Spleen (tissue), 11 donors: ENCODE measurements at regions not wholly inside any gene's neighbourhood (a gene's known extent, or its start where the extent isn't known, plus 50 kb on each side); places are given as distances from the start of the nearest gene placed in this dataset.

Experiments
- DNase-seq: peaks from one replicate; pipeline ENCODE4 v3.0.0-alpha.2; 2020
- H3K27ac ChIP-seq, 8 donors: fragments of 200-600 bp; sonication (generic) in 7 of 8; 1 replicate in 4 of 8; 2 replicates in 4 of 8; pipeline versions ENCODE4 v1.5.0 to v1.8.0; 2016 to 2021; ENCODE audit warnings: inconsistent platforms in 4 of 8, mild to moderate bottlenecking in 4 of 8, moderate library complexity in 1 of 8
- H3K27me3 ChIP-seq, 7 donors: fragments of 200-600 bp; sonication (generic) in 6 of 7; replicated peaks in 1 of 7; 1 replicate in 4 of 7; 2 replicates in 3 of 7; pipeline versions ENCODE4 v1.5.0 to v1.8.0; 2016 to 2021; ENCODE audit warnings: inconsistent platforms in 3 of 7, mild to moderate bottlenecking in 1 of 7
- H3K36me3 ChIP-seq, 6 donors: fragments of 200-600 bp; sonication (generic) in 5 of 6; 1 replicate in 4 of 6; 2 replicates in 2 of 6; pipeline versions ENCODE4 v1.5.0 to v1.8.0; 2016 to 2021; ENCODE audit warnings: inconsistent platforms in 2 of 6
- H3K4me1 ChIP-seq, 6 donors: fragments of 200-600 bp; sonication (generic) in 5 of 6; 1 replicate in 3 of 6; 2 replicates in 3 of 6; pipeline versions ENCODE4 v1.5.0 to v1.8.0; 2016 to 2021; ENCODE audit warnings: inconsistent platforms in 3 of 6
- H3K4me3 ChIP-seq, 8 donors: fragments of 200-600 bp; sonication (generic) in 7 of 8; 1 replicate in 4 of 8; 2 replicates in 4 of 8; pipeline versions ENCODE4 v1.5.0 to v1.8.0; 2016 to 2021; ENCODE audit warnings: inconsistent platforms in 4 of 8, mild to moderate bottlenecking in 4 of 8, moderate library complexity in 2 of 8
- H3K9me3 ChIP-seq, 8 donors: fragments of 200-600 bp; sonication (generic) in 7 of 8; 1 replicate in 4 of 8; 2 replicates in 4 of 8; pipeline versions ENCODE4 v1.5.0 to v1.8.0; 2016 to 2021; ENCODE audit warnings: inconsistent platforms in 4 of 8
- POLR2A ChIP-seq, 3 donors: fragments of 450-650 bp; IDR thresholded peaks; one replicate each; pipeline ENCODE4 v1.5.1; 2017; ENCODE audit warnings: antibody characterized with exemption in 3 of 3, mild to moderate bottlenecking in 1 of 3
- POLR2AphosphoS5 ChIP-seq, 3 donors: sonication (generic); formaldehyde crosslinking; IDR thresholded peaks; one replicate each; pipeline ENCODE4 v1.5.1; 2017; ENCODE audit warnings: antibody characterized with exemption in 3 of 3
- WGBS, 5 donors: extraction: QIAGEN DNeasy Blood & Tissue Kit in 3 of 5; methylation state at CpG; one replicate each; pipeline versions ENCODE4 v1.1.5 to v1.1.7; 2013 to 2018; 5-methylcytosine and 5-hydroxymethylcytosine counted together
- intact Hi-C: fragments of 100-400 bp; cut with DNase I; formaldehyde crosslinking; loops from one replicate; pipeline ENCODE4 v1.15.0; 2023; ENCODE audit warnings: low total_unique reads
- TF ChIP-seq, protein P1 (sequence below), 11 experiments: fragments of 200-600 bp in 7 of 11; fragments of 450-650 bp in 4 of 11; sonication (generic) in 4 of 11; IDR thresholded peaks in 8 of 11; conservative IDR thresholded peaks in 3 of 11; 1 replicate in 7 of 11; 2 replicates in 4 of 11; pipeline versions ENCODE4 v1.4.0 to v1.8.0; 2016 to 2021; ENCODE audit warnings: antibody characterized with exemption in 11 of 11, inconsistent platforms in 4 of 11, mild to moderate bottlenecking in 1 of 11
- donor health status: healthy with polysubstance abuse.
- donor health status: DM: no; HTN: no; CAD: no; lungs with moderate emphysema.
- donor health status: DM: no; HTN: no; CAD: no.
- donor health status: Bipolar disorder and iron deficiency.
- donor health status: healthy.
- donor health status: DM: no; HTN: no; CAD: no.
- donor health status: DM: yes; HTN: yes; CAD: no.

DNA sequence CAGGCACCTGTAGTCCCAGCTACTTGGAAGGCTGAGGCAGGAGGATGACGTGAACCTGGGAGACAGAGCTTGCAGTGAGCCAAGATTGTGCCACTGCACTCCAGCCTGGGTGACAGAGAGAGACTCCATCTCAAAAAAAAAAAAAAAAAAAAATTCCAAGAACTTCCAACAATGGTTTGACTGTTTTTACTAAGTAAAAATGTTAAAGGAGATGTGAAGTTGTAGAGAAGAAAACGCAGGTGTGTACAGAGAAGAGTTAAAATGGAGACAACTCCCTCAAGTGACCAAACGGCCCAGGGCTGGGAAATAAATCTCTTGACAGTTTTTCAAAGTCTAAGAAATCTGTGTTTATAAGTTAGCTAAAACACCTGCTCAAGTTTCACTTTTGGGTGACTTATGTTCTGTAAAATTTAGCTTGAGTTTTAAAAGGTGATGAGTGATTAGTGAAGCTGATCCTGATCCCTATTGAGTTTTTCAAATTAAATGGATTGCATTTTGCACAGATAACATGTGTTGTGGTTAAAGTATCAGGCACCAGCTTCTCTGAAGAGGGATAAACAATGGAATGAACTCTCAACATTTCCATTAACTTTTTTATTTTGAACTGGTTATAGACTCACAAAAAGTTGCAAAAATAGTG is 255.2 kb upstream of the CD180 start:
- 73 to 85% (median 82%) methylated on average over 3 of the region's 3 CpGs for WGBS, 5 donors
- Histone ChIP-seq H3K27ac (no peak overlapping the region), H3K9me3 (no peaks in the 10 kb centered on the region), H3K4me3 (no peak overlapping the region), H3K4me1 (no peaks in the 10 kb centered on the region), H3K27me3 (no peaks in the 10 kb centered on the region), H3K36me3 (no peaks in the 10 kb centered on the region)
- no peak for DNase-seq
- no peak for TF ChIP-seq POLR2A (IDR thresholded peaks at IDR 0.05)
- TF ChIP-seq, protein P1, sequence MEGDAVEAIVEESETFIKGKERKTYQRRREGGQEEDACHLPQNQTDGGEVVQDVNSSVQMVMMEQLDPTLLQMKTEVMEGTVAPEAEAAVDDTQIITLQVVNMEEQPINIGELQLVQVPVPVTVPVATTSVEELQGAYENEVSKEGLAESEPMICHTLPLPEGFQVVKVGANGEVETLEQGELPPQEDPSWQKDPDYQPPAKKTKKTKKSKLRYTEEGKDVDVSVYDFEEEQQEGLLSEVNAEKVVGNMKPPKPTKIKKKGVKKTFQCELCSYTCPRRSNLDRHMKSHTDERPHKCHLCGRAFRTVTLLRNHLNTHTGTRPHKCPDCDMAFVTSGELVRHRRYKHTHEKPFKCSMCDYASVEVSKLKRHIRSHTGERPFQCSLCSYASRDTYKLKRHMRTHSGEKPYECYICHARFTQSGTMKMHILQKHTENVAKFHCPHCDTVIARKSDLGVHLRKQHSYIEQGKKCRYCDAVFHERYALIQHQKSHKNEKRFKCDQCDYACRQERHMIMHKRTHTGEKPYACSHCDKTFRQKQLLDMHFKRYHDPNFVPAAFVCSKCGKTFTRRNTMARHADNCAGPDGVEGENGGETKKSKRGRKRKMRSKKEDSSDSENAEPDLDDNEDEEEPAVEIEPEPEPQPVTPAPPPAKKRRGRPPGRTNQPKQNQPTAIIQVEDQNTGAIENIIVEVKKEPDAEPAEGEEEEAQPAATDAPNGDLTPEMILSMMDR (IDR thresholded peaks at IDR 0.05 in 8 of 11, conservative IDR thresholded peaks at IDR 0.05 in 3 of 11) = no peak
- TF ChIP-seq POLR2AphosphoS5 (IDR thresholded peaks at IDR 0.05) = no peak
- intact Hi-C loops = no loop called here

DNA sequence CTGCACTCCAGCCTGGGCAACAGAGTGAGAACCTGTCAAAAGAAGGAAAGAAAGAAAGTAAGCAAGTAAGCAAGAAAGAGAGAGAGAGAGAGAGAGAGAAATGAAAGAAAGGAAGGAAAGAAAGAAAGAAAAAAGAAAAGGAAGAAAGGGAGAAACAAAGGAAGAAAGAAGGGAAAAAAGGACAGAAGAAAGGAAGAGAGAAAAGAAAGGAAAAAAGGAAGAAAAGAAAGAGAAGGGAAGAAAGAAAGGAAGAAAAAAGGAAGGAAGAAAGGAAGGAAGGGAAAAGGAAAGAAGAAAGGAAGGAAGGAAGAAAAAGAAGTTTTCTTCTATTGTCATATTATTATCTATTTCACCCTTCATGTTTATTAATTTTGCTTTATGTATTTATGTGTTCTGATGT is 251.1 kb upstream of the CD180 start:
- intact Hi-C loops = no loop called here
- Histone ChIP-seq H3K4me1 (no peaks in the 10 kb centered on the region), H3K27ac (no peak overlapping the region), H3K9me3 (peaks cover 0 to 7% (median 0%) of the 10 kb centered on the region in 8 donors), H3K27me3 (no peaks in the 10 kb centered on the region), H3K36me3 (no peaks in the 10 kb centered on the region), H3K4me3 (no peak overlapping the region)
- TF ChIP-seq POLR2AphosphoS5 (IDR thresholded peaks at IDR 0.05) = no peak
- TF ChIP-seq, protein P1 (IDR thresholded peaks at IDR 0.05 in 8 of 11, conservative IDR thresholded peaks at IDR 0.05 in 3 of 11) = no peak
- TF ChIP-seq POLR2A (IDR thresholded peaks at IDR 0.05) = no peak
- DNase-seq = no peak

GRCh38 chr5:67437905-67438845 is 241.6 kb upstream of the CD180 start:
- H3K4me3 ChIP-seq = no peak overlapping the region
- 55 to 65% (median 61%) methylated on average over 6 of the region's 6 CpGs for WGBS, 5 donors
- no peaks in the 10 kb centered on the region for H3K36me3 ChIP-seq
- H3K27me3 ChIP-seq = no peaks in the 10 kb centered on the region
- no peak overlapping the region for H3K27ac ChIP-seq
- TF ChIP-seq POLR2AphosphoS5 (IDR thresholded peaks at IDR 0.05) = no peak
- TF ChIP-seq, protein P1 (IDR thresholded peaks at IDR 0.05 in 8 of 11, conservative IDR thresholded peaks at IDR 0.05 in 3 of 11) = no peak
- no peak for TF ChIP-seq POLR2A (IDR thresholded peaks at IDR 0.05)
- H3K9me3 ChIP-seq = no peaks in the 10 kb centered on the region
- no peak for DNase-seq
- H3K4me1 ChIP-seq = no peaks in the 10 kb centered on the region
- intact Hi-C loops = no loop called here

DNA sequence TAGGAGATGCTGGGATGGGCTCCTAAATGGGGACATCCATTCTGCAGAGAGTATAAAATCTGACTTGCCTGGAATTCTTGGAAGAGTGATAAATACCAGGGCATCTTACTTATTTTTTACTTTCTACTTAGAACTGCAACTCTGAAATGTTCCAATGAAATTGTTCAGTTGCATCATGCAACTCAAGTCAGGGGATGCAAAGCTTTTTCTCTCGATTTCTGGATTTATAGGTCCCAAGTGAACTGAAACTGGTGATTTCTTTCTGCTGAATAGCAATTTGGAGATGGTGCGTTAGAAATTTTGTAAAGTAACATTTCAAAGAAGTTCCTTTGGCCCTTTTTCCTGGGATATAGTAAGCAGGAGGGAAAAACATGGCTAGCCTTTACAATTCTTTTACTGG is 238.4 kb upstream of the CD180 start:
- Histone ChIP-seq H3K36me3 (no peaks in the 10 kb centered on the region), H3K4me3 (no peak overlapping the region), H3K9me3 (no peaks in the 10 kb centered on the region), H3K27me3 (no peaks in the 10 kb centered on the region), H3K4me1 (no peaks in the 10 kb centered on the region), H3K27ac (no peak overlapping the region)
- no peak for TF ChIP-seq POLR2A (IDR thresholded peaks at IDR 0.05)
- TF ChIP-seq POLR2AphosphoS5 (IDR thresholded peaks at IDR 0.05) = no peak
- TF ChIP-seq, protein P1 (IDR thresholded peaks at IDR 0.05 in 8 of 11, conservative IDR thresholded peaks at IDR 0.05 in 3 of 11) = no peak
- DNase-seq = no peak
- intact Hi-C loops = no loop called here
- 84 to 94% (median 88%) methylated on average over 2 of the region's 2 CpGs for WGBS, 5 donors
